K562 (cell line): ENCODE measurements at regions not wholly inside any gene's neighbourhood (a gene's known extent, or its start where the extent isn't known, plus 50 kb on each side); places are given as distances from the start of the nearest gene placed in this dataset.

ENCODE experiments used
- ATAC-seq: fragments of 200-7000 bp; cut with Tn5 transposase; 3 replicates; pipeline ENCODE4 v1.9.1; 2020; ENCODE audit warnings: moderate library complexity
- BruUV-seq: library from RNA; stranded (reverse); fragments of 400-500 nt; replicated peaks from 2 replicates; lab custom pipeline; 2021; lab: Mats Ljungman, UMichigan
- CTCF ChIA-PET: fragments of 300-600 bp; formaldehyde crosslinking; extraction: SDS; loops from one replicate; lab custom pipeline; 2021; ENCODE audit warnings: low intra/inter-chr PET ratio; lab: Yijun Ruan, JAX
- POLR2A ChIA-PET: fragments of 300-600, 350-650 bp; sonication (Branson Sonifier 250); formaldehyde crosslinking; extraction: SDS; loops from one replicate; lab custom pipeline; 2021; ENCODE audit warnings: antibody characterized with exemption, inconsistent platforms; lab: Yijun Ruan, JAX
- DNase-seq, 4 experiments: peaks; one replicate each; pipeline versions ENCODE4 v3.0.0 to v3.0.0-alpha.2; 2011 to 2018; ENCODE audit warnings: low spot score in 3 of 4, mixed read lengths in 3 of 4; ENCODE audit errors: extremely low read depth in 1 of 4
- FAIRE-seq: peaks from 2 replicates; lab custom pipeline; 2011; peaks lifted over from hg19 to GRCh38; lab: Jason Lieb, UNC
- H2AFZ ChIP-seq: 2 replicates; pipeline ENCODE4 v1.6.0; 2011; ENCODE audit warnings: low read depth, low read length, control low read depth, inconsistent platforms
- H3K27ac ChIP-seq: fragments of 200-600 bp; 3 replicates; pipeline ENCODE4 v1.8.0; 2011; ENCODE audit warnings: low read depth, mild to moderate bottlenecking, control low read depth, inconsistent platforms, low read length, moderate library complexity, mixed read lengths; ENCODE audit errors: extremely low read depth
- H3K27me3 ChIP-seq, 2 experiments: fragments of 300-600 bp in 1 of 2; 2 replicates in 1 of 2; 3 replicates in 1 of 2; pipeline versions ENCODE4 v1.6.0 to v1.8.0; 2011; ENCODE audit warnings: inconsistent platforms in 2 of 2, low read length in 2 of 2, mild to moderate bottlenecking in 1 of 2, mixed read lengths in 1 of 2, moderate library complexity in 1 of 2; ENCODE audit not compliant: control insufficient read depth in 2 of 2, insufficient read depth in 2 of 2
- H3K36me3 ChIP-seq: fragments of 300-600 bp; 3 replicates; pipeline ENCODE4 v1.8.0; 2011; ENCODE audit warnings: mild to moderate bottlenecking, low read length, inconsistent platforms; ENCODE audit not compliant: control insufficient read depth, insufficient read depth
- H3K4me1 ChIP-seq, 2 experiments: fragments of 200-600 bp in 1 of 2; replicated peaks in 1 of 2; 2 replicates in 1 of 2; 3 replicates in 1 of 2; pipeline versions ENCODE4 v1.5.1 to v1.8.0; 2011; ENCODE audit warnings: inconsistent platforms in 2 of 2, low read length in 2 of 2, mild to moderate bottlenecking in 1 of 2, mixed read lengths in 1 of 2, moderate library complexity in 1 of 2; ENCODE audit not compliant: control insufficient read depth in 2 of 2, insufficient read depth in 2 of 2
- H3K4me2 ChIP-seq: 2 replicates; pipeline ENCODE4 v1.6.1; 2011; ENCODE audit warnings: low read length, control low read depth, inconsistent platforms, mixed read lengths; ENCODE audit not compliant: insufficient read depth
- H3K4me3 ChIP-seq: fragments of 200-600 bp; sonication (generic), shearing (Covaris generic); 2 replicates; pipeline ENCODE4 v1.5.1; 2016; ENCODE audit warnings: control low read depth, inconsistent platforms
- H3K79me2 ChIP-seq: fragments of 200-600 bp; 3 replicates; pipeline ENCODE4 v1.8.0; 2011; ENCODE audit warnings: low read length, inconsistent platforms; ENCODE audit not compliant: control insufficient read depth, insufficient read depth
- H3K9ac ChIP-seq, 2 experiments: 2 replicates each; pipeline versions ENCODE4 v1.6.0 to v1.6.1; 2011; ENCODE audit warnings: low read depth in 2 of 2, low read length in 2 of 2, control low read depth in 1 of 2, inconsistent platforms in 1 of 2, mild to moderate bottlenecking in 1 of 2, mixed read lengths in 1 of 2; ENCODE audit not compliant: insufficient read depth in 1 of 2
- H3K9me1 ChIP-seq: one replicate; pipeline ENCODE4 v1.6.0; 2011; ENCODE audit warnings: inconsistent platforms, mild to moderate bottlenecking, low read length, moderate library complexity; ENCODE audit not compliant: control insufficient read depth, insufficient read depth
- H3K9me3 ChIP-seq: replicated peaks from 2 replicates; pipeline ENCODE4 v1.5.1; 2011; ENCODE audit warnings: low read depth, low read length, inconsistent platforms; ENCODE audit not compliant: control insufficient read depth, insufficient read depth
- H4K20me1 ChIP-seq: replicated peaks from 2 replicates; pipeline ENCODE4 v1.6.1; 2011; ENCODE audit warnings: low read length, inconsistent platforms, mixed read lengths; ENCODE audit not compliant: control insufficient read depth, insufficient read depth
- EGR1 ChIP-seq: fragments of 450-650 bp; conservative IDR thresholded peaks from 2 replicates; pipeline ENCODE4 v1.6.1; 2017; ENCODE audit warnings: mild to moderate bottlenecking
- ELK3 ChIP-seq: fragments of 450-650 bp; formaldehyde crosslinking; IDR thresholded peaks from 2 replicates; pipeline ENCODE4 v1.4.0; 2020; ENCODE audit warnings: mild to moderate bottlenecking
- NCOA1 ChIP-seq: fragments of 450-650 bp; IDR thresholded peaks from 2 replicates; pipeline ENCODE4 v1.6.1; 2016; ENCODE audit warnings: low read depth
- TBL1XR1 ChIP-seq, 2 experiments: IDR thresholded peaks; 2 replicates each; pipeline ENCODE4 v1.6.1; 2012; ENCODE audit warnings: improper control_type of control experiment in 2 of 2, low read length in 2 of 2, mild to moderate bottlenecking in 1 of 2
- TOE1 ChIP-seq, 2 experiments: fragments of 450-650 bp in 1 of 2; sonication (generic) in 1 of 2; formaldehyde crosslinking in 1 of 2; IDR thresholded peaks; 2 replicates each; pipeline versions ENCODE4 v1.7.1 to v1.8.0; 2016 to 2022; ENCODE audit warnings: borderline replicate concordance in 2 of 2, mild to moderate bottlenecking in 2 of 2, antibody characterized with exemption in 1 of 2, inconsistent platforms in 1 of 2, low read depth in 1 of 2, missing genetic modification reagents in 1 of 2, moderate library complexity in 1 of 2
- TRIM24 ChIP-seq, 2 experiments: fragments of 450-650 bp; IDR thresholded peaks; 2 replicates each; pipeline ENCODE4 v1.6.1; 2016
- U2AF1 ChIP-seq: fragments of 200-400 bp; formaldehyde crosslinking; optimal IDR thresholded peaks from 2 replicates; pipeline ENCODE3; 2017; ENCODE audit warnings: mild to moderate bottlenecking, low read depth, low read length, moderate library complexity
- ZBTB9 ChIP-seq: fragments of 450-650 bp; formaldehyde crosslinking; IDR thresholded peaks from 2 replicates; pipeline ENCODE4 v1.4.0; 2020; ENCODE audit warnings: mild to moderate bottlenecking, moderate library complexity
- ZNF12 ChIP-seq: sonication (generic); formaldehyde crosslinking; IDR thresholded peaks from 2 replicates; pipeline ENCODE4 v1.4.0; 2020; ENCODE audit warnings: mild to moderate bottlenecking, missing genetic modification reagents
- ZNF140 ChIP-seq: fragments of 250-450 bp; sonication (Bioruptor Pico); IDR thresholded peaks from 2 replicates; pipeline ENCODE4 v1.8.0; 2021; ENCODE audit warnings: moderate library complexity, mild to moderate bottlenecking, inconsistent platforms
- WGBS: fragments of 100-300 bp; shearing (Covaris generic); methylation state at CpG from one replicate; pipeline ENCODE4 v1.1.6; 2016; ENCODE audit warnings: low coverage, mixed read lengths; ENCODE audit not compliant: insufficient coverage; ENCODE audit errors: missing lambda C conversion rate; 5-methylcytosine and 5-hydroxymethylcytosine counted together
- in situ Hi-C: fragments of 300-500 bp; cut with MboI; formaldehyde crosslinking; loops from 4 replicates; pipeline ENCODE4 v1.15.0; 2018; ENCODE audit warnings: inconsistent platforms, mixed read lengths
- intact Hi-C: fragments of 100-400 bp; cut with micrococcal nuclease; formaldehyde crosslinking; loops from 2 replicates; pipeline ENCODE4 v1.14.2; 2022
- TF ChIP-seq, protein P1 (sequence below): sonication (generic); formaldehyde crosslinking; IDR thresholded peaks from 2 replicates; pipeline ENCODE4 v1.8.1; 2023; ENCODE audit warnings: mild to moderate bottlenecking, missing genetic modification reagents
- TF ChIP-seq, protein P2 (sequence below): sonication (generic); formaldehyde crosslinking; IDR thresholded peaks from 2 replicates; pipeline ENCODE4 v1.8.1; 2023; ENCODE audit warnings: mild to moderate bottlenecking, missing genetic modification reagents, moderate library complexity

- Histone ChIP-seq H4K20me1 (no peaks in the 10 kb centered on the region), H3K9ac (no peak overlapping the region), H3K79me2 (no peaks in the 10 kb centered on the region), H3K27ac (no peak overlapping the region), H3K27me3 (no peaks in the 10 kb centered on the region), H3K4me2 (no peak overlapping the region), H3K4me1 (no peaks in the 10 kb centered on the region), H3K36me3 (no peaks in the 10 kb centered on the region), H2AFZ (no peak overlapping the region), H3K4me3 (no peak overlapping the region), H3K9me3 (no peaks in the 10 kb centered on the region), H3K9me1 (no peaks in the 10 kb centered on the region)
- CTCF ChIA-PET = no interaction called here
- WGBS = 2% methylated on average over 3 of the region's 3 CpGs
- FAIRE-seq (no peak), ATAC-seq (no peak), DNase-seq (no peak)
- intact Hi-C loops = no loop called here
- POLR2A ChIA-PET = no interaction called here
- no TSS peak for BruUV-seq
- in situ Hi-C loops = no loop called here
- no peak for TF ChIP-seq ZNF12
- TF ChIP-seq TRIM24 (IDR thresholded peaks at IDR 0.05) = no peak
- no peak for TF ChIP-seq TOE1 (IDR thresholded peaks at IDR 0.05; ENCODE audit: borderline replicate concordance)
- no peak for TF ChIP-seq TOE1 (CRISPR knock-in tag; IDR thresholded peaks at IDR 0.05; ENCODE audit: borderline replicate concordance, low read depth)
- TF ChIP-seq, protein P1, sequence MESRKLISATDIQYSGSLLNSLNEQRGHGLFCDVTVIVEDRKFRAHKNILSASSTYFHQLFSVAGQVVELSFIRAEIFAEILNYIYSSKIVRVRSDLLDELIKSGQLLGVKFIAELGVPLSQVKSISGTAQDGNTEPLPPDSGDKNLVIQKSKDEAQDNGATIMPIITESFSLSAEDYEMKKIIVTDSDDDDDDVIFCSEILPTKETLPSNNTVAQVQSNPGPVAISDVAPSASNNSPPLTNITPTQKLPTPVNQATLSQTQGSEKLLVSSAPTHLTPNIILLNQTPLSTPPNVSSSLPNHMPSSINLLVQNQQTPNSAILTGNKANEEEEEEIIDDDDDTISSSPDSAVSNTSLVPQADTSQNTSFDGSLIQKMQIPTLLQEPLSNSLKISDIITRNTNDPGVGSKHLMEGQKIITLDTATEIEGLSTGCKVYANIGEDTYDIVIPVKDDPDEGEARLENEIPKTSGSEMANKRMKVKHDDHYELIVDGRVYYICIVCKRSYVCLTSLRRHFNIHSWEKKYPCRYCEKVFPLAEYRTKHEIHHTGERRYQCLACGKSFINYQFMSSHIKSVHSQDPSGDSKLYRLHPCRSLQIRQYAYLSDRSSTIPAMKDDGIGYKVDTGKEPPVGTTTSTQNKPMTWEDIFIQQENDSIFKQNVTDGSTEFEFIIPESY (CRISPR knock-in tag) = no peak
- TF ChIP-seq ZBTB9 = no peak
- TF ChIP-seq, protein P2, sequence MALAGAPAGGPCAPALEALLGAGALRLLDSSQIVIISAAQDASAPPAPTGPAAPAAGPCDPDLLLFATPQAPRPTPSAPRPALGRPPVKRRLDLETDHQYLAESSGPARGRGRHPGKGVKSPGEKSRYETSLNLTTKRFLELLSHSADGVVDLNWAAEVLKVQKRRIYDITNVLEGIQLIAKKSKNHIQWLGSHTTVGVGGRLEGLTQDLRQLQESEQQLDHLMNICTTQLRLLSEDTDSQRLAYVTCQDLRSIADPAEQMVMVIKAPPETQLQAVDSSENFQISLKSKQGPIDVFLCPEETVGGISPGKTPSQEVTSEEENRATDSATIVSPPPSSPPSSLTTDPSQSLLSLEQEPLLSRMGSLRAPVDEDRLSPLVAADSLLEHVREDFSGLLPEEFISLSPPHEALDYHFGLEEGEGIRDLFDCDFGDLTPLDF (CRISPR knock-in tag) = no peak
- TF ChIP-seq ZNF140 (CRISPR knock-in tag) = no peak
- TF ChIP-seq U2AF1 = no peak
- TF ChIP-seq EGR1 = no peak
- no peak for TF ChIP-seq TBL1XR1 (IDR thresholded peaks at IDR 0.05; ENCODE audit: low read length in 2 of 2)
- no peak for TF ChIP-seq NCOA1
- TF ChIP-seq ELK3 (CRISPR knock-in tag) = no peak
These were observed 62.6 kb upstream of the TSPAN5 start for GRCh38 chr4:98720871-98721480.
